HG03571 (cell line): ENCODE measurements at regions not wholly inside any gene's neighbourhood (a gene's known extent, or its start where the extent isn't known, plus 50 kb on each side); places are given as distances from the start of the nearest gene placed in this dataset.

Experiments used
- ATAC-seq: cut with Tn5 transposase; IDR thresholded peaks from one replicate; pipeline ENCODE4 v1.9.1; 2021; ENCODE audit not compliant: unreplicated experiment

DNA sequence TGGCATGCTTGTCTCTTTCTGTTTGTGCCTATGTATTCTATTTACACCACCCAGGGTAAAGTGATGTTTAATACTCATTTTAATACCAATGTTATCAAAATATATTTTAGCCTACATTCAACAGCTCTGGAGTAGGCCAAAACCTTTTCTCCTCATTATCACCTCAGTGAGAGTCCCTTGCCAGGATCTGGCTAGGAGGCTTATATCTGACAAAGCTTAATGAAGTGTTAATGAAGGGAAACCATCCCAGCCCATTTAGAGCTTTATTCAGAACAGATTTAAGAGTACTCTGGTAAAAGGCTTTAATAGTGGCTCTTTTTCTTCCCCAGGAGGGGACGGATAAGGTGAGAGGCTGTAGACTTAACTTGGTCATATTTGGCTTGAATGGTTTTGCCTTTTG, 137.6 kb downstream of the GRIN2B start:
- ATAC-seq = no peak

DNA sequence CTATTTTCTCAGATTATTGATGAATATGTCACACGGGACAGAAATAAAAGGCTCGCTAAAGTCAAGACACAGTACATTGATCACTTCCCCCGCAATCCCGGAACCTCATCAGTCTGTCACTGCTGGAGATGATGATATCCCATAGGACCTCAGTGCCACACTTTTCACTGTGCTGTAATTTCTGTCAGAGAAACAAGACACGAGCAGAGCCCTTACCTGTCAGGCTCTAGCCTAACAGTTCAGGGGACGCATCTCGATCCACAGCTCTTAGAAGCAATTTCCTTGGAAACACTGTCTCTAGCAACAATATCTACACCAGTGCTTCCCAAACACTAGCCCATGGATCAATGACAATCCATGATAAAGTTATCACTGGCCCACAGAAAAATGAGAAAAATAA, 140.0 kb downstream of the GRIN2B start:
- ATAC-seq = no peak

DNA sequence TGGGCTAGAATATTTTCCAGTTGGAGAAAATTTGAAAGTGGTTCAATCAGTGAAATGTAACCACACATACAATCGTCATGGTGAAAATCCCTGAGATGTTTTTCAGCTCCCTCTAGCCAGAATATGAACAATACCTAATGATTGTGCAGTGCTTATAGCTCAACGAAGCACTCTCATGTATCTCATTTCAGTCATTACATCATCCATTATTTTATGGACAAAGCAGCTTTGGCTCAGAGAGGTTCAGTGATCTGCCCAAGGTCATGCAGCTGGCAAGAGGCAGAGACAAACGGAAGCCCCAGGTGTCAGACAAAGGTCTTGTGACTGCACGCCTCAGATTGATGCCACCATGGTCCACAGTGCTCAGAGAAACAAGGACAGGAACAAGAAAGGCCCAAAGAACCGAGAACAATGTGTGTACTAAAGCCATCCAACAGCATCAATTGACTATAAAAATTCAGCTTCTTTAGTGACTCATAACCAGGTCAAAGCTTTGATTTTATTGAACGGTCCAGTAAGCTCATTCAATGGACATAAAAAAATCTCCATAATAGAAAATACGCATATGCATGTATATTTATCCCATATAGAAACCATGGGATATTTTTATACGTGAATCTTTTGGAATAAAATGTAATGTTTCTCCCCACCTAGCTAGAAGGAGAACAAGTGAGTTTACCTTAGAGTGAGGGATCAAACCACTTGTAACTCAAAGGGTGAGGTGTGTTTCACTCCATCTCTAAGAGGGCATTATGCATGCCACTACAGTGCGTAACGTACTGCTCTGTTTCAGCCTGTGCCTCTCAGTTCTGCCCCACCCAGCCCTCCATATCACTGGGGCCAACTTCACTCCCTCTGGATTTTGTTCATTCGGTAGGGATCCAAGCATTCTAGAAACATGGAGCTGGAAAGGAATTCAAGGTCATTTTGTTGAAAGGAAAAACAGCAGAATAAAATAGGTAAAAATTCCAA, 141.8 kb downstream of the GRIN2B start:
- no peak for ATAC-seq

DNA sequence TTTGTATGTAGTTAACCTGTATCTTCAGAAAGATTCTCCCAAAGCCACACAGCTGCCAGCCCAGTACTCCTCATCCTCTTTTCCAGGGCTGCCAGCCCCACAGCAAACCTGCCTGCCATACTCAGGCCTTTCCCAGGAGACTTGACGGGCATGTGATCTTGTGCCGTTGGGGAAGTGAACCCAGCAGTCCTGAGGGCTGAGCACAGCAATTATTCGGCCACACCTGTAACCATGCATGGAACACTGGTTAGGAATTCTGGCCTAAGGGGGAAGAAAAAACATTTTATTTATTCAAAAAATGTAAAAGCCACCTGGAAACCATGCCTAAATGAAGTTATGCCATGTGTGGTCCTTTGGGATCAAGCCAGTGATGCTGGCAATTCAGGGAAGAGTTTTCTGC, 145.3 kb downstream of the GRIN2B start:
- no peak for ATAC-seq

DNA sequence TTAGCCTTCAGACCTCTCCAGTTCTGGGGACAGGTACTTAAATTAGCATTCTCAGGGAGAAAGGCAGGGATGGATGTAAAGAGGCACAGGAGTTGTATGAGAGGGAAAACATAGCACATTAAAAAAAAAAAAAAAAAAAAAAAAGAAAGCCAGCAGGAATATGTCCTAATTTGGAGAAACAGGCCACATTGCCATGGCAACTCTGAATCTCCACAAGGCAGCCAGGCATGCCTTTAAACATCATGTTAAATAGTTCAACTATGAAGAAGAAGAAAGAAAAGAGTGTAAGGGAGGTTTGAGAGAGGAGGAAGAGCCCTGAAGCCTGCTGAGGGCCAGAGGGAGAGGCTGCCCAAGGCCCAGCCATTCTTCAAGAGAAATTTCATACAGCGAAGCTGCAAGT, 145.8 kb downstream of the GRIN2B start:
- ATAC-seq = no peak

DNA sequence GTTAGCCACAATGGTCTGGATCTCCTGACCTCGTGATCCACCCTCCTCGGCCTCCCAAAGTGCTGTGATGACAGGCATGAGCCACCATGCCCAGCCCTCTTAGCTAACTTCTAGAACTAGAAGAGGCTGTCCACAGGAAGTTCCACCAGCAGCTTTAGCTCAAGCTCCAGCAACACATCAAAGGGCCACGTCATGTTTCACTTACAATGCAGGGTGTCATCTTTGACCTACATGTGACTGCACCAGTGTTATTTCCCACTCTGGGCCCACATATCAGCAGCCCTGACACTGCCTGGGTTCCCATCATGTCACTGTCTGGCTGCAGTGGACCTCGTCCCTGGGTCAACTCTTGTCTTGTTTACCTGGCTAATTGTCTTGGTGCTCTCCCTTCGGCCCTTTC, 147.2 kb downstream of the GRIN2B start:
- ATAC-seq = no peak

DNA sequence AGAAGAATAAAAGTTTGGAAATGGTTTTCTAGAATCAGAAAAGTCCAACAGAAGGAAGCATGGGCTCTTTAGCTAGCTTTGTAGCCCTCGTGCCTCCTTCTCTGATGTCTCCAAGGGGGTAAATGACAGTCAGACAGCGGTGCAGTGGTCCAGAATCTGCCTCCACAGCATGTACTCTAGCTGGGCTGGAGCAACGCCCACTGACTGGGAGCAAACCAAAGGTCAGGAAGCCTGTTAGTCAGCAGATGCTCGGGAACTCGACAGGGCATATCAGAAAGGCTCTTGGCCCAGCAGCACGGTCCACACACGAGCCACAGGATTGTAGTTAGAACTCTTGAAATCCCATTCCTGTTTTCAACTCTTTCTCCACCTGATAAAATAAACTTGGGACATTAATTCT, 164.3 kb downstream of the GRIN2B start:
- ATAC-seq = no peak

DNA sequence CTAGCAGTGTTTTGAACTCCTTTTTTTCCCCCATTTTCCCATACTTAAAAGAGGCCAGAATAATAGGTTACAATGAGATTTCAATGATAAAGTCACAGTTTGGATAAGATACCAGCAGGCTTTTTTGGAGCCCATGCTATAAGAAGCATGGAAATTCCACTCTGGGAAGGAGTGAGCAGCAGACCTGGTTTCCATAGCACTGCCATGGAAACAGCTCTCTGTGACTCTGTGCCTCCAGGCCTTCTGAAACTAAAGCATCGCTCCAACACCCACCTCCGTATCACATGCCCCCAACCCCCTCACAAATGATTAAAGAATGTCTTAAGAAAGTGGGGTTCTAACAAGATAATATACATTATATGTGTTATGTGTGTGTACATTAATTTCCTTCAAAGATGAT, 165.0 kb downstream of the GRIN2B start:
- no peak for ATAC-seq

DNA sequence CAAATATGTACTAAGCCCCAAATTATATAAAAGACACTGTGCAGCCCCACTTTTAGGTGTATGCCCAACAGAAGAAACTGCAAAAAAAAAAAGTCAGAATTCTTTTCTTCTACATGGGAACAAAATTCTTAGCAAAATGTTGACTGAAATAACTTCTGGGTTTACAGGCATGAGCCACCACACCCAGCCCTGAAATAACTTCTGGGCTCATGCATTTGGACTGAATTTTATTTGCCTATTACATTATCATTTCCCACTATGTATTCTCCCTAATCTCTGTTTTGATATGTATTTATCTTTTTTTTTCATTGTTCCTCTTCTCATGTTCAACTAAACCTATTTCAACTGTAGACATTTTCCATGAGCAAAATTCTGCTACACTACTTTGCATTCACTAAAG, 169.2 kb downstream of the GRIN2B start:
- no peak for ATAC-seq

DNA sequence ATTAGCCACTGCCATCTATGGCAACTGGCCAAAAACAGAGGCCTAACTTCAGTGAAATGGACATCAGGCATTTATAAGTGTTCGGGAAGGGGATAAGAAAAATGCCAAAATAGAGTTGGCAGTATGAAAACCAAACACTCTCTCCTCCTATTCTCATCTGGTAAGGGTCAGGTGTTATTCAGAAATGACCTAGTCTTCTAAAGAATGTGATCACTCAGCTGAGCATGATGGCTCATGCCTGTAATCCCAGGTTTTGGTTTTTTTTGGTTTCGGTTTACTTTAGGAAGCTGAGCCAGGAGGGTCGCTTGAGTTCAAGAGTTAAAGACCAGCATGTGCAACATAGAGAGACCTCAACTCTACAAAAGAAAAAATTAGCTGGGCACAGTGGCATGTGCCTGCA, 170.3 kb downstream of the GRIN2B start:
- no peak for ATAC-seq

DNA sequence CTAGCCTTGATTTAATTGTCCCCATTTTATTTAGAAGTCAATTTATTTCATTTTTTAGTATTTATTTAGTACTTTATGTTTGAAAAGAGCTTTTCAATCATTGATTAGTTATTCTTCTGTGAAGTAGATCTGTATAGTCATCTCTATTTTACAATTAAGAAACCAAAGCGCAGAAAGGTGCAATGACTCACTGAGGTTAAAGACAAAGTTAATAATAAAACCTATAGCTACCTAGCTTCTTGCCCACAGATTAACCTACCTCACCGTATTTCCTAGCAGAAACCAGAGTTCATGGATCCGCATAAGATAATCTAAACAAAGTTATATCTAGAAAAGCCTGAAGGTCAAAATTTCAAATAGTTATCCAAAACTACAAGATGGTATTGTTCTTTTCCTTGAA, 176.4 kb downstream of the GRIN2B start:
- no peak for ATAC-seq

DNA sequence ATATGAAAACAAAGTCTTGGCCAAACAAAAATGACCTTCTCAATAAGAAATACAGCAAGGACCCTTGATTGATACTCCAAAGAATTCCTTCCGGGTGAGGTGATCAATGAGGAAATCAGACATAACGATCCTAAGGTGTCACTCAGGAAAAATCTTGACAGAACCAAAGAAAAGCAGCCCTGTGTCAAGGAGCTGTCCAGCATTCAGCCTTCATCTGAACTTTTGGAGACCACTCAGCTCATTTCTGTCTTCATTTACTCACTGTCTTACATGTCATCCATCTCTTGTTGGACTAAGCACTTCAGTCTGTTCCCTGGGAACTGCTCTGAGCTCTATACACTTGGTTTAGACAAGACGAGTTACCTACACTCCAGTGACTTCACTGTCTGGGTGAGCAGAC, 179.9 kb downstream of the GRIN2B start:
- ATAC-seq = no peak

DNA sequence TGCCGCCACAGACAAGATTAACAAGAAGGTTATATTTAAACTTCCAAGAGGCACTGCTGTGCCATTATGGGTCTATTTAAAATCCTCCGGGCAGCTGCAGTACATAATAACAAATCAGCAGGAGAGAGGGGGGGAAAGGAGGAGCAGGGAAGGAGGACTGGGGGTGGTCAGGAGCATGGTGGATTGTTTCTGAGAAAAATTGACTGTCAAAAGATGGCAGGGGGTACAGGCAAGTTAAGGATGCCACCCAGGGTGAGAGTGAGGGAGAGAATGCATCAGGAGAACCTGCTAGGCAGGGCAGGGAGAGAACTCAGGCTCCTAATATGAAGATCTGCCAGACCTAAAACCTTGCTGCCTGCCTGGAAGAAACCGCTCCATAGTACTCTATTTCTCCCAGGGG, 181.8 kb downstream of the GRIN2B start:
- ATAC-seq = no peak

DNA sequence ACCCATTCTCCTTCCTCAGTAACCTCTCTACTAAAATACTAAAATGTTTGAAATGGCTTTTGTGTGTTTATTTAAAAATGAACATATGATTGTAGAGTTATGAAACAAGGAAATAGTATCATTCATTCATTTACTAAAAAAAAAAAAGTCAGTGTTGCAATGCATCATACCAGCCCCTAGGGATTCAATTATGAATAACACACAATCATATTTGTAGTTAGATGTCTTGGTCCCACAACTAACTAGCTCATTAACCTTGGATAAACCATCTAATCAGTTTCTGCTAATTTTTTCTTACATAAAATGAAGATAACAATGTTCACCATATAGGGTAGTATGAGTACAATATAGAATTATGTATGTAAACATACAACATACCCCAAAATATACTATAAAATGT, 183.2 kb downstream of the GRIN2B start:
- no peak for ATAC-seq

DNA sequence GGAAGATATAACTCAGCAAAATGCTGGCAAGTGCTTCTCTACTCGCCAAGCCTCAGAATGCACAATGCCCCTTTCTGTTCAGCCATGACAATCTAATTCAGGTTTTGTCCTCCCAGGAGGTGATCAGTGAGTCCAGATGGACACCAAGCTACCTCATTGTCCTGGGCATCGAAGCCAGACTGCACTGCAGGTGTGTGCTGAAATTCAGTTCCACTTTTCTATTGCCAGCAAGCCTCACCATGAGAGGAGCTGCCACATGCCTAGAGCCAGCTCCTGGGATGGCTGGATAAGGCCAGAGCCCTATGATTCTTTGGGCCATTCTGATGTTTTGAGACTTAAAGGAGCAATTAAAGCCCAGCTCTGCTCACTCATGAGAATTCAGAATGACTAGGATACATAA, 186.7 kb downstream of the GRIN2B start:
- ATAC-seq = no peak

DNA sequence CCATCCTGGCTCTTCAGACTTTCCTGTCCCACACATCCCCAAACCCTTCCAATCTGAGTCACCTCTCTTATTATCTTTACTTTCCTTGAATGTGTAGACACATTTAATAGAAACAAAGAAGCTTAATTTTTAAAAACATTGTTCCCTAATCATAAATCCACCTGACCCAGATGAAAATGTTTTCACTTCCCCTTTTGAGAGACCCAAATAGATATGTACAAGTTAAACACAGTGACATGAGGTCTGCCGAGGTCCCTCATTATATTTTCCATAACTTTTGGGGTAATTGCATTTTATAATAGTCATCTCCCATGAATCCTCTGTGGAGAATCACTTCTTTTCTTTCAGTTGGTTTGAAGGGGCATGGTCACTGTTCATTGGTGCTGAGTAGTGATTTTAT, 191.1 kb downstream of the GRIN2B start:
- ATAC-seq = no peak

DNA sequence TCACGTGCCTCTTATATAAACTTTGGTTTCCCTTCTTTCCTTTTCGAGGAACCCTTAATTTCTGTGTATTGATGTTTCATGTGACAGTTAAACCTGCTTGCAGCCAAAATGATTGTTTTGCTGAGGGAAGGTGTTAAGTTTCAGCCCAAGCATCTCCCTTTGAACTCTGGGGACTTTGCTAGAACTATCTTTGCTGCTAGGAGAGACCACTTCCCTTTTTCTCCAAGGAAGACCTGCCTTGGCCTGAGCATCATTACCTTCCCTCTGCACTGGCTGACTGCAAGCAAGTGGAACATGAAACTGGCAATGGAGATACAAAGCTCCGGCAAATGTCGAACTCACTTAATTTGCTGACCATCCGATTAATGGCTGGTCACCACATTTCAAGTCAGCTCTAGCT, 192.8 kb downstream of the GRIN2B start:
- ATAC-seq = no peak

DNA sequence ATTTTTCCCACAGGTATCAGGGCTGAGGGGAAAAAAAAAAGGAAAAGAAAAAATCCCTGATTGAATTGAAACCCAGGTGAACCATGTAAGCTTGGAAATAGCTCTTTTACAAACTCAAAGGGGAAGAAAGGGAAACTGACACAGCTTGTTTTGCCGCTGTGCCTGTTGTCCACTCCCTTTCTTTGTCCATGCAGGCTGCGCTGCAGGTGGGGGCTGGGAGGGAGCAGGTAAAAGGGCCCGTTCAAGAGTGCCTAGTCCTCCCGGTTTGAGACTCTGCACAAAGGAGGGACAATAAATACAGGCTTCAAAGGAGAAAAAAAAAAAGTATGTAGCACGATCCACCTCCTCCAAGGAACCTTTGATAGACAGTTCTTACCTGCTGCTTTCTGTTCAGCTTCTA, 194.8 kb downstream of the GRIN2B start:
- ATAC-seq = no peak

DNA sequence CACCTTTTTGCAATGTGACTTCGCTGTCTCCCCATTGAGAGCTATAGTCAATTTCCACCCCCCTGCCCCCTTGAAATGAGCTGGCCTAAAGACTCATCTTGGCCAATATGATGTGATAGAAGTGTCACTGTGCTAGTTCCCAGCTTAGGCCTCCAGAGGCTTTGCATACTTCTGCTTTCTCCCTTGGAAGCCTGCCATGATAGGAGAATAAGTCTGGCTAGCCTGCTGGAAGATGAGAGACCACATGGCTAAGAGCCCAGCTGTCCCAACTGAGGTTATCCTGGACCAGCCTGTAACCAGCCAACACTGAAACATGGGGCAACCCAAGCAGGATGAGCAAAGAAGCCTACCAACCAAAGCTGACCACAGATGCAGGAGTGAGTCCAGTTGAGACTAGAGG, 196.9 kb downstream of the GRIN2B start:
- no peak for ATAC-seq

DNA sequence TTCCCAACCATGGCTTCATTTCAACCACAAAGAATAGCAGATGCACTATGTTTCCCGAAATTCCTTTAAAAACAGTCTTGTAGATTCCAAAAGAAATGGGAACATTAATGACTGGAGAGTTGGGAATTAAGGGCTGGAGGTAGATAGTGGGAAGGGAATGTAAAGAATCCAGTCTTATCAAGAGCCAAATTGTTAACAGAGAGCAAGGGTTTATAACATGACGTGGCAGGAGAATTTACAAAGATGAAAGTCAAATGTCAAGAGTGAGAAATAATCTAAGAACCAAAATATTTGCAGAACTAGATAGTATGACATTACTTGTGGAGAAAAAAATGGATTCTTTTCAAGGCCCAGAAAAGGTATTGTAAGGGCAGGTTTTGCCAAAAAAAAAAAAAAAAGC, 200.9 kb downstream of the GRIN2B start:
- no peak for ATAC-seq

DNA sequence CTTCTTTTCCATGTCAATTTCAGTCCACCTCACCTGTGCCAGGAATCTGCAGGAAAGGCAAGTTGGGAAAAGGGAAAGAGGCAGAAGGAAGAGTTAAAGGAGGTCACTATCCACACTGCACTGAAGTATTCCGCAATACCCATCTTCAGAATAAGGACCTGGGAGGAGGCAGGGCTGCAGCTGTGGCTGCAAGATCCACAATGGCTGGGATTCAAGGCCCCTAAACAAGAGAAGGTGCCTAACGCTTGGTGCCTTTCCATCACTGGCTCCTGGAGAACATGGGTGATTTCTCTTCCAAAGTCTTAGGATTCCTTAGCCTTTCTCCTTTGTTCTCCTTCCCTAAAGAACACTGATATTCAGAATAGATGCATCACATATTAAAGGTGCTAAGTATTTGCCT, 204.0 kb downstream of the GRIN2B start:
- no peak for ATAC-seq

DNA sequence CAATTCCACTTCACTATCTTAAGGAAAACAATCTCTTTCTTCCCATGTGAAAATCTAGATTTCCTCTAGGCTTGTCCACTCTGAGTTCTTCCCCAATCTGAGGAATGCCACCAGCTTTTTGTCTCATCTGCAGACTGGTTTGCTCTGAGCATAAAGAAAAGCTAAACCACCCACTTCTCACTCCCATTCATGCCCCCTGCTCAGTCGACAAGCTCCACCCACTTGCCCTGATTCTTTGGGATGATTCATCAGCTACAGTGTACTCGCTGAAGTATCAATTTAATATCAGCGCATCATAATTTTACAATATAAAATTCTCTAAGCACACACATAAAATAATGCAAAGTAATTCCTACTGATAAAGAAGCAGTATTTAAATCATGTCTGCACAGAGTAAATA, 209.1 kb downstream of the GRIN2B start:
- ATAC-seq = no peak

DNA sequence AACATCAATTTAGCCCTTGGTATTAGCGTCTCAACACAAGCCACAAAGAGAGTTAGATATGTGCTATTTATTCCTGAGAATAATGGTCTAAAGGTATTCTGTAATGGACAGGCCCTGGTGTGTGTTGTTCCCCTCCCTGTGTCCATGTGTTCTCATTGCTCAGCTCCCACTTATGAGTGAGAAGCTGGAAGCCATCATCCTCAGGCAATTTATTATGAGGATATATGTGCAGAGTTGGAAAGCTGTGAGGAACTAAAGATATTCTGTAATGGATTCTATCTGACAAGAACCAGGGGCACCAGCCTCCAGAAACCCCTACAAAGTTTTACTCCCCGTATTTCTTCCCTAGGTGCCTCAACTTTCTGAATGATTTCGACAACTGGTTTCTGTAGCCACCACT, 210.8 kb downstream of the GRIN2B start:
- ATAC-seq = no peak
